ENCODE measurements at regions not wholly inside any gene's neighbourhood (a gene's known extent, or its start where the extent isn't known, plus 50 kb on each side); places are given as distances from the start of the nearest gene placed in this dataset.

- TF ChIP-seq CTCF (IDR thresholded peaks at IDR 0.05; ENCODE audit: low read depth, low read length) (no peak), EZH2phosphoT487 (IDR thresholded peaks at IDR 0.05; ENCODE audit: low read depth) (no peak)
Measured at GRCh38 chr20:19938421-19939090, 78.6 kb upstream of the NAA20 start.
